ENCODE measurements at regions not wholly inside any gene's neighbourhood (a gene's known extent, or its start where the extent isn't known, plus 50 kb on each side); places are given as distances from the start of the nearest gene placed in this dataset.

GRCh38 chr17:6244796-6245195 is 174.6 kb downstream of the WSCD1 start:
- no peak for TF ChIP-seq FOS (IDR thresholded peaks at IDR 0.05; ENCODE audit: extremely low read depth, insufficient read length)
- no peak for TF ChIP-seq JUNB (CRISPR knock-in tag; conservative IDR thresholded peaks at IDR 0.05)

All from K562 (cell line).